ENCODE measurements at regions not wholly inside any gene's neighbourhood (a gene's known extent, or its start where the extent isn't known, plus 50 kb on each side); places are given as distances from the start of the nearest gene placed in this dataset.

GRCh38 chr1:55368698-55369097 is 153.5 kb upstream of the USP24 start:
- TF ChIP-seq GABPA (IDR thresholded peaks at IDR 0.05; ENCODE audit: low read depth, low read length), result no peak
- no peak for TF ChIP-seq GABPA (CRISPR knock-in tag; IDR thresholded peaks at IDR 0.05; ENCODE audit: low read depth)
- no peak for TF ChIP-seq CEBPG (CRISPR knock-in tag; IDR thresholded peaks at IDR 0.05)
- TF ChIP-seq FOSL1 (CRISPR knock-in tag; IDR thresholded peaks at IDR 0.05; ENCODE audit: borderline replicate concordance), result no peak
- no peak for TF ChIP-seq CREB1 (IDR thresholded peaks at IDR 0.05)
- no peak for TF ChIP-seq CREB1 (CRISPR knock-in tag; IDR thresholded peaks at IDR 0.05)
- no peak for TF ChIP-seq PITX1 (CRISPR knock-in tag; IDR thresholded peaks at IDR 0.05)
